ENCODE measurements at regions not wholly inside any gene's neighbourhood (a gene's known extent, or its start where the extent isn't known, plus 50 kb on each side); places are given as distances from the start of the nearest gene placed in this dataset.
A peak's percentile ranks its signal among the peaks of the same experiment; 100 is the strongest.

DNA sequence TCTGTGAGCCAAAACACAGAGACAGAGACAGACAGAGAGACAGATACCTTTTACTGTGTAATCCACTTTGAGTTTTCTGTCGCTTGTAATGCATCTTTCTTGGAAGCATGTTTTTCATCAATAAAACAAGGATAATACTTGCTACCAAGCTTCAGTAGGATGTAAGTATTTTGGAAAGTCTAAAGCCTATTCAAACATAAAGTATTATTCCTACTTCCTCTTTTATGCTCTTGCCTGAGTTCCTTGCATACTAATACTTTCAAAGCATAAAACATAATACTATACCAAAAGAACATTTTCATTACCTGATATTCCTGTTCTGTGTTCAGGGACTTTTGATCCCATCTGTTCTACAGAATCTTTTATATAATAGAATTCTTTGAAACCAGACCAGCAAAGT, 64.5 kb upstream of the SLC30A5 start:
- Mint-ChIP-seq H3K36me3 (ENCODE audit: low read depth) (no peaks in the 10 kb centered on the region), H3K27me3 (no peaks in the 10 kb centered on the region), H3K4me3 (no peak overlapping the region)

DNA sequence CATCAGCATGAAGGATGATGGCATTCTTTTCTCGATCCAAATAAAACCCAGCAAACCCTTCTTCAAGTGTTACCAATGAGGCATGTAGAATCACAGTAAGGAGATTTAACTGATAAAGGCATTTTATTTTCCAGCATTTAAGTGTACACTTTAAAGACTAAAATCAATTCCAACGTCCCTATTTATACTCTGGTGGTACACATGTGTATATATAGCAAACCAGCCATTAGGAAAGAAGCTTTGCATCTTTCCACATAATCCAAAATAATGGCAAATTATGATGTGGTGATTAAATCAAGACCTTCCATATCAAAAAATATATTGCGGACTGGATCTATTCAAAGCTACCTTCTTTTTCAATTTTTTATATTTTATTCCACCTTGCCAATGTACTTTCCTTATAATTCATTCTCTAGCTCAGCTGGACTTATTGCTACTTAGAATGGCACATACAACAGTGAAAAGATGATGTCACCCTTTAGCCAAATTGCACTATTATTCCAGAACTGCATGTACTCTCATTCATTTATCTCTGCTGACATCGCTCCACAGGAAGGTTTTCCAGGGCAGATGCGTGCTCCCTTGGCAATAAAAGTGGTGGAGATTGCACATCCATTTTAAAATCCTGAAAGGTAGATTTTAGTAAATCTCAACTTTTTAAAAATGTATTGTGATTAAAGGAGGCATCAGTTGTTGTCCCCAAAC, 63.3 kb upstream of the SLC30A5 start:
- no peaks in the 10 kb centered on the region for H3K36me3 Mint-ChIP-seq (ENCODE audit: low read depth)
- no peak overlapping the region for H3K4me3 Mint-ChIP-seq
- H3K9me3 Mint-ChIP-seq, result no peaks in the 10 kb centered on the region
- DNase-seq, result no peak
- H3K27ac Mint-ChIP-seq, result no peak overlapping the region
- no peaks in the 10 kb centered on the region for H3K27me3 Mint-ChIP-seq
- no peaks in the 10 kb centered on the region for H3K4me1 Mint-ChIP-seq (ENCODE audit: low read depth)

More for the DNA sequence above, 64.5 kb upstream of the SLC30A5 start:
- Mint-ChIP-seq H3K4me1 (ENCODE audit: low read depth) (no peaks in the 10 kb centered on the region), H3K27ac (no peak overlapping the region), H3K9me3 (no peaks in the 10 kb centered on the region)
- no peak for DNase-seq

DNA sequence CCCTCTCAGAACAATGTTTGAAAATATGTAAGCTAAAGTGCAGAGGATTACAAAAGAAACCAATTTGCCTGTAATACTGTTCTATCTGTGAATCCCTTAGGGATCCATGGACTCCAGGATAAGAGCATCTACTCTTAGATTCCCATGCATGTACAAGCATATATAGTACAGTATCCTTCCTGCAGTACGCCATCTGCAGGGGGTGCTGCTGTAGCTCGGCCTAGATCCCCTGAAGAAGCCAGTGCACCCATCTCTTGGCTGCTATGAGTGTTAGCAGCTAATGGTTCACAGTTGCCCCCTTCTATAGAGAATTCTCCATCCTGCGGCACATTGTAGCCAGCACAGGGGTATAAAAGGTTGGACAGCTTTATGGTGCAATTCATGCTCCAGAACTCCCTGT, 61.8 kb upstream of the SLC30A5 start:
- Mint-ChIP-seq H3K4me3 (no peak overlapping the region), H3K27me3 (no peaks in the 10 kb centered on the region), H3K27ac (no peak overlapping the region), H3K4me1 (ENCODE audit: low read depth) (no peaks in the 10 kb centered on the region), H3K36me3 (ENCODE audit: low read depth) (no peaks in the 10 kb centered on the region), H3K9me3 (no peaks in the 10 kb centered on the region)
- no peak for DNase-seq

DNA sequence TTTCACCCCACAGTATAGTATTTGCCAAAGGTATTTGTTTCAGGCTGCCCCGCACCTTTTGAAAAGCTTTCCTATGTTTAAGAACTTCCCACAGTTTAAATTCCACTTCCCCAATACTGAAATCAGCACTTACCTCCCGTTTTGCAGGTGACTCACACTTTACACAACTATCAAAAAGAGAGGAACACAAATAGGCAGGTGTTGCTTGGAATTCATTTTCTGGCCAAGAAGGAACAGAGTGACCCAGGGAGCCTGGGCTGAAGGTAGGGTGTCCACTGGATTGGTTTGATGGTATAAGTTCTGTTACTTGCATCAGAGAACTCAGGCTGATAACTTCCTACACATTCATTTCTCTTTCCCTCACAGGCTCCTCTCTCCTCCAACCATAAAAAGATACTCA, 60.1 kb upstream of the SLC30A5 start:
- H3K36me3 Mint-ChIP-seq (ENCODE audit: low read depth), result no peaks in the 10 kb centered on the region
- no peaks in the 10 kb centered on the region for H3K4me1 Mint-ChIP-seq (ENCODE audit: low read depth)
- H3K27ac Mint-ChIP-seq, result no peak overlapping the region
- H3K4me3 Mint-ChIP-seq, result no peak overlapping the region
- no peaks in the 10 kb centered on the region for H3K27me3 Mint-ChIP-seq
- no peaks in the 10 kb centered on the region for H3K9me3 Mint-ChIP-seq
- DNase-seq, result no peak

DNA sequence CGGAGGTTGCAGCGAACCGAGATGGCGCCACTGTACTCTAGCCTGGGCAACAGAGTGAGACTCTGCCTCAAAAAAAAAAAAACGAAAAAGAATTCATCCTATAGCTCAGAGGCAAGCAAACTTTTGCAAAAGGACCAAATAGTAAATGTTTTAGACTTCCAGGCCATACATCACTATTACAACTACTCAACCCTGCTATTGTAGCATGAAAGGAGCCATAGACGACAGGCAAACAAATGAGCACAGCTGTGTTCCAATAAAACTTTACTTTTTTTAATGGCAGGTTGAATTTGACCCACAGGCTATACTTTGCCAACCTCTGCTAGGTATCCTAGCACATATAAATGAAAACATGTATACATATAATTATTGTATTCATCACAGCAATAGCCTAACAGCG, 58.9 kb upstream of the SLC30A5 start:
- Mint-ChIP-seq H3K27ac (no peak overlapping the region), H3K9me3 (no peaks in the 10 kb centered on the region), H3K4me3 (no peak overlapping the region), H3K36me3 (ENCODE audit: low read depth) (no peaks in the 10 kb centered on the region), H3K4me1 (ENCODE audit: low read depth) (no peaks in the 10 kb centered on the region), H3K27me3 (no peaks in the 10 kb centered on the region)
- no peak for DNase-seq

DNA sequence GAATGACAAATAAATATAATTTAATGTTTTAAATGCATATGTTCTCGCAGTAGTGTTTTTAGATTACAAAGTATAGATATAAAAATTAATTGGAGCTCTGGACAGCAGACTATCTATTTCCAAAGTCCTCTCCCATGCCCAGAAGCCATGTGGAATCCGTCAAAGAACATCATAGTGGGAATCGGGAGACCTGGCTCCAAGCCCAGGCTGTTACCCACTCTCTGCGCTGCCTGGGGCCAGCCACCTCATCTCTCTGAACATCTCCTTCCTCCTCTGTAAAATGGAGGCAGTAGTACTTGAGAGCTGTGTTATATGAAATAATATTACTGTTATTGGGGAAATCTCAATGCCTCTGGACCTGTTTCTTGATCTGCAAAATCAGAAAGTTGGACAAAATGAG, 58.1 kb upstream of the SLC30A5 start:
- Mint-ChIP-seq H3K4me3 (no peak overlapping the region), H3K9me3 (no peaks in the 10 kb centered on the region), H3K4me1 (ENCODE audit: low read depth) (no peaks in the 10 kb centered on the region), H3K27ac (no peak overlapping the region), H3K36me3 (ENCODE audit: low read depth) (no peaks in the 10 kb centered on the region), H3K27me3 (no peaks in the 10 kb centered on the region)
- no peak for DNase-seq

DNA sequence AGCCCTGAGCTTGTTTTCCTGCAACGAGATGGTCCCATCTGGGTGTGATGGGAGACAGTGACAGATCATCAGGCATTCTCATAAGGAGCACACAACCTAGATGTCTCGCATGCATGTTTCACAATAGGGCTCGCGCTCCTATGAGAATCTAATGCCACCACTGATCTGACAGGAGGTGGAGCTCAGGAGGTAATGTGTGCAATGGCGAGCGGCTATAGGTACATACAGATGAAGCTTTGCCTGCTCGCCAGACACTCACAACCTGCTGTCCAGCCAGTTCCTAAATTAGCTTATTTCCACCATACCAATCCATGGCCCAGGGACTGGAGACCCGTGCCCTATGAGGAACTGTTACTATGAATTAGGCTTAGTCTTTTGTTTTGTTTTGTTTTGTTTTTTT, 55.3 kb upstream of the SLC30A5 start:
- Mint-ChIP-seq H3K4me3 (no peak overlapping the region), H3K9me3 (no peaks in the 10 kb centered on the region), H3K36me3 (ENCODE audit: low read depth) (no peaks in the 10 kb centered on the region), H3K27me3 (no peaks in the 10 kb centered on the region), H3K27ac (no peak overlapping the region), H3K4me1 (ENCODE audit: low read depth) (peaks cover 10% of the 10 kb centered on the region)
- no peak for DNase-seq

DNA sequence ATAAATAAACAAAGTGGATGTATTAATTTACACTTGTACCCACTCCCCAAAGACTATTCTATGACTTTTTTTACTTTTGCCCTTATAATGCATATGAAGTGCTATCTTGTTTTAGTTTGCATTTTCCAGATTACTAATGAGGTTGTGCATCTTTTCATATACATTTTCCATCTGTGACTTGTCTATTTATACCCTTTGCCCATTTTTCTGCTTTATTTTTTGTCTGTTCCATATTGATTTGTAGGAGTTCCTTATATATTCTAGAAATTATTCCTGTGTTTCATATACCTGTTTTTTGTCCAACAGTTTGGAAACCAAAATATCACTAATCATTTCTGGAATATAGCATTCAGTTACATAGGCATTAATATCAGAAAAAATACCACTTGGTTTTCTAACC, 54.0 kb upstream of the SLC30A5 start:
- Mint-ChIP-seq H3K27me3 (no peaks in the 10 kb centered on the region), H3K9me3 (no peaks in the 10 kb centered on the region), H3K4me1 (ENCODE audit: low read depth) (peaks cover 18% of the 10 kb centered on the region), H3K36me3 (ENCODE audit: low read depth) (no peaks in the 10 kb centered on the region), H3K27ac (no peak overlapping the region), H3K4me3 (no peak overlapping the region)
- DNase-seq, result no peak

DNA sequence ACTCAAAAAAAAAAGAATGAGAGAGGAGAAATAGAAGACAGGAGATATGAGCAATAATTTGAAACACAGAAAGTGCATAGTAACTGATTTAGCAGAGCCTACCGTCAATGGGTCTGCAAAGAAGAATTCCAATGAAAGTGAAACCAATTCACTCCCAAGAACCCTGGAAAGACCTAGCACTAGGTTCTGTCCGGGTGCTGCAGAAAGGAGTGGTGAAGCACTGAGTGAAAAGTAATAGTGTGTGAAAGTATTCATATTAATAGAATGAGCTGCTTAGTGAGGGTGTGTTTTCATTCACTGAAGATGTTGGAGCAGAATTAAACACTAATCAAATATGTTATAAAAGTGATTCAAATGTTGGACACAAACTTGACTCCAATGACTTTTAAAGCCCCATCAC, 51.3 kb upstream of the SLC30A5 start:
- Mint-ChIP-seq H3K4me3 (no peak overlapping the region), H3K4me1 (ENCODE audit: low read depth) (peaks cover 21% of the 10 kb centered on the region), H3K36me3 (ENCODE audit: low read depth) (no peaks in the 10 kb centered on the region), H3K9me3 (no peaks in the 10 kb centered on the region), H3K27ac (peak overlapping the region; percentile 92), H3K27me3 (no peaks in the 10 kb centered on the region)
- DNase-seq, result no peak

DNA sequence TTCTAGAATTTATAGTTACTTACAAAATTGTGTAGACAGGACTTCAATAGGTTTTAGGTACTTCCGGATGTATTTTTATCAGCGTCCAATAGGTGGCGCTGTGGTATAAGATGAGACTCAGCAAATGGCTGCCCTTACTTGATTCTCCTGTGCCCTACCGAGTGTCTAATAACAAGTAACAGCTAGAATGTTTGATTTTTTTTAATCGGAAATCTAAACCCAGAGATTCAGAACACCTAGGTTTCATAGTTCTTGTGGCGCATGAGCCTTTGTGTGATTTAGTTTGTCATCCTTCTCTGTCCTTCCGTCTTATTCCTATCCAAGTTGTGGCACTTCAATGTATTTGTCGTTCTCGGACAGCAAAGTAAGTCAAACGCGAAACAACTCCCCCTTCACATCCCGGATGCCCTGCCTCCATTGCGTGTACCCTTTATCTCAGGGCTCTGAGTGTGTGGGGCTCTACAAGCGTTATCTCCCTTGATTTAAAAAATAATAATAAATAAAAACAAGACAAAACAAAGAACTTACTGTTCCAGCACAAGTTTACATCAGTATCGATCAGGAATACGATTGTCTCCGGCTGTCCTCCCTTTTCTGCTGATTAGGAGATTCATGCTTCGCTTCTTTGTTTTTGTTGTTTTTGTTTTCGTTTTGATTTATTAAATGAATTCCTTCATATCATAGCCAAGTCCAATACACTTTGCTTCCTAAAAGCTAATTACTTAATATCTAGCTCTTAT, 50.7 kb upstream of the SLC30A5 start:
- Mint-ChIP-seq H3K4me3 (peak overlapping the region; percentile 80), H3K4me1 (ENCODE audit: low read depth) (peaks cover 21% of the 10 kb centered on the region), H3K9me3 (no peaks in the 10 kb centered on the region), H3K27me3 (no peaks in the 10 kb centered on the region), H3K27ac (peak overlapping the region; percentile 92), H3K36me3 (ENCODE audit: low read depth) (no peaks in the 10 kb centered on the region)
- DNase-seq, result peak; percentile 53

DNA sequence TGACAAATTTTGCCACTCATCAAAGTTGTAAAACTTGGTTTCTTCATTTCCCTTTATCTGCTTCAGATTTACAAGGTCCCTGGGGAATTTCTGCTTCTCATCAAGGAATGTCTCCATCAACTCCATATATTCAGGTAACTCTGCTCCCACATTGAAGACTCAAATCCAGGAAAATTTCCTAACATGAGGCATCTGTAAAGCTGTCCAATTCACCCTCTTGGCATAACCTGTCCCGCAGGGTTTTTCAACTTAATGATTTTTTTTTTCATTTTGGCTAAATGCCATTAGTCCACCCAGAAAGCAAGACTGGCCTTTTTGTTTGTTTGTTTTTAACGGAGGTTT, 50.2 kb upstream of the SLC30A5 start:
- H3K9me3 Mint-ChIP-seq, result no peaks in the 10 kb centered on the region
- H3K4me1 Mint-ChIP-seq (ENCODE audit: low read depth), result peaks cover 21% of the 10 kb centered on the region
- H3K27ac Mint-ChIP-seq, result peak overlapping the region; percentile 45
- no peaks in the 10 kb centered on the region for H3K36me3 Mint-ChIP-seq (ENCODE audit: low read depth)
- no peak for DNase-seq
- peak overlapping the region; percentile 80 for H3K4me3 Mint-ChIP-seq
- H3K27me3 Mint-ChIP-seq, result no peaks in the 10 kb centered on the region
